ENCODE measurements at regions not wholly inside any gene's neighbourhood (a gene's known extent, or its start where the extent isn't known, plus 50 kb on each side); places are given as distances from the start of the nearest gene placed in this dataset.

DNA sequence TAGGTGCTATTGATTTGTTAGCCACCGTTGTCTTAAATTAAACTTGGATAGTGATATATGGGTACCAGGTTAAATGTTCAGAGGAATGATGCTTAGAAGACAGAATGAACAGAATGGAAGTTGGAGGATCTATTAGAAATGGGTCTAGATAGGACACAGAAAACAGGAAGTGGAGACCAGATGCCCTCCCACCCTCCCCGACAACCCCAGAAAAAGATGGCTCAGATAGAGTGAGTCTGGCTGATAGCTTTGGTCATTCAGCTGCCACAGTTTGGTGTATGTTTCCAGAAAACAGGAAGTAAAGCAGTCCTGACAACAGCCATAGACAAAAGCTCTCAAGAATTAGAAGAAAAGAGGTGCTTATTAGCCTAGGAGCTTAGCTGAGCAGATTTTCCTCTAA lies 71.5 kb upstream of the DSG1 start:
- ChIA-PET POLR2A (no interaction called here), CTCF (no interaction called here)
- Histone ChIP-seq H3K9me3 (no peaks in the 10 kb centered on the region), H2AFZ (ENCODE audit: low read depth) (no peak overlapping the region), H3K9ac (no peak overlapping the region), H3K36me3 (replicated peaks in 1 of 2; ENCODE audit: control insufficient read depth in 1 of 2, insufficient read depth in 2 of 2, low read length in 1 of 2) (no peaks in the 10 kb centered on the region), H3K4me1 (ENCODE audit: control insufficient read depth in 1 of 2, insufficient read depth in 2 of 2, low read depth in 1 of 2, low read length in 1 of 2) (no peaks in the 10 kb centered on the region), H3K79me2 (ENCODE audit: insufficient read depth) (no peaks in the 10 kb centered on the region), H3K9me2 (no peaks in the 10 kb centered on the region), H3K27ac (ENCODE audit: low read depth in 2 of 2, low read length in 1 of 2) (no peak overlapping the region), H3K27me3 (ENCODE audit: insufficient read depth) (peaks cover 7% of the 10 kb centered on the region; the same call in 1 of the 2 replicates), H4K20me1 (ENCODE audit: insufficient read depth) (no peaks in the 10 kb centered on the region), H3K4me2 (no peak overlapping the region), H3F3A (replicated peaks; ENCODE audit: insufficient read depth) (no peaks in the 10 kb centered on the region), H3K4me3 (ENCODE audit: low read depth in 2 of 2, low read length in 1 of 2) (no peak overlapping the region)
- TF ChIP-seq RCOR1 (IDR thresholded peaks at IDR 0.05; ENCODE audit: low read length) = no peak
- no peak for TF ChIP-seq RAD21 (IDR thresholded peaks at IDR 0.05; ENCODE audit: low read length)
- no peak for TF ChIP-seq CHD2 (IDR thresholded peaks at IDR 0.05; ENCODE audit: low read length, partially characterized antibody)
- TF ChIP-seq YY1 (IDR thresholded peaks at IDR 0.05; ENCODE audit: low read depth) = no peak
- TF ChIP-seq, protein P1, sequence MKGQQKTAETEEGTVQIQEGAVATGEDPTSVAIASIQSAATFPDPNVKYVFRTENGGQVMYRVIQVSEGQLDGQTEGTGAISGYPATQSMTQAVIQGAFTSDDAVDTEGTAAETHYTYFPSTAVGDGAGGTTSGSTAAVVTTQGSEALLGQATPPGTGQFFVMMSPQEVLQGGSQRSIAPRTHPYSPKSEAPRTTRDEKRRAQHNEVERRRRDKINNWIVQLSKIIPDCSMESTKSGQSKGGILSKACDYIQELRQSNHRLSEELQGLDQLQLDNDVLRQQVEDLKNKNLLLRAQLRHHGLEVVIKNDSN (IDR thresholded peaks at IDR 0.05; ENCODE audit: borderline replicate concordance, low read depth) = no peak
- no peak for TF ChIP-seq SIN3A (IDR thresholded peaks at IDR 0.05; ENCODE audit: borderline replicate concordance, low read depth, low read length)
- 7% methylated on average over 2 of the region's 2 CpGs for WGBS (ENCODE audit: low lambda C conversion rate)
- no peak for DNase-seq

DNA sequence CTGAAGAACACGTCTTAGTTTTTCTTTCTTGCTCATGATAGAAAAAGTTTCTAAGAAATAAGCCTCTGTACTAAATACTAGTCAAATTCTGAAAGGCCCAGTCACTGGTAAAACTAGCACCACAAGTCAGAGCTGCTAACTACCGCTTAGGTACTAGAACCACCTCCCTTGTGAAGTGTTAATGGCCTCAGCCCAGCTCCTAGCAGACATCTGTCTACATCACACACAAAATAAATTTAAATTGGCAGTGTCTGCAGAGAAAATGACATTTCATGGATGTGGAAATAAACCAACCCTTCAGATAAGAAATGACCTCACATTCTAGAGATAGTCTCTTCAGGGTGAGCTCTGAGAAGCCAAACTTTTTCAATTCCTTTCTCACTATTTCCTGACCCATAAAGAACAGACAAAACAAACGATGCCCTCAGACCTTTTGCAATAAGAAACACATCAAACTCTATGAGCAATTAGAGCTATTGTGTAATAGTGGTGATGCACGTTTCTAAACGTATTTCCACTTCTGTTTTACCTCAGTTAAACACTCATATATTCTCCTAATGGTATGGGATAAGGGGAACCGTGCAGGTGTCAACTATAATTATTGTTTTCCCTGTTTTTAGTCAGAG lies 70.3 kb upstream of the DSG1 start:
- POLR2A ChIA-PET = no interaction called here
- peaks cover 7% of the 10 kb centered on the region; the same call in 1 of the 2 replicates for H3K27me3 ChIP-seq (ENCODE audit: insufficient read depth)
- H3K9me3 ChIP-seq = no peaks in the 10 kb centered on the region
- H3K9me2 ChIP-seq = no peaks in the 10 kb centered on the region
- H3F3A ChIP-seq (replicated peaks; ENCODE audit: insufficient read depth) = no peaks in the 10 kb centered on the region
- H3K4me2 ChIP-seq = no peak overlapping the region
- H3K36me3 ChIP-seq (replicated peaks in 1 of 2; ENCODE audit: control insufficient read depth in 1 of 2, insufficient read depth in 2 of 2, low read length in 1 of 2) = no peaks in the 10 kb centered on the region
- CTCF ChIA-PET = no interaction called here
- 9% methylated on average over 6 of the region's 6 CpGs for WGBS (ENCODE audit: low lambda C conversion rate)
- TF ChIP-seq RFX5 (IDR thresholded peaks at IDR 0.05; ENCODE audit: low read length) (no peak), TCF12 (IDR thresholded peaks at IDR 0.05) (no peak), EZH2phosphoT487 (IDR thresholded peaks at IDR 0.05; ENCODE audit: borderline replicate concordance, low read depth) (no peak)
- H3K9ac ChIP-seq = no peak overlapping the region
- no peak overlapping the region for H3K27ac ChIP-seq (ENCODE audit: low read depth in 2 of 2, low read length in 1 of 2)
- H3K79me2 ChIP-seq (ENCODE audit: insufficient read depth) = no peaks in the 10 kb centered on the region
- no peaks in the 10 kb centered on the region for H4K20me1 ChIP-seq (ENCODE audit: insufficient read depth)
- DNase-seq = no peak
- H3K4me3 ChIP-seq (ENCODE audit: low read depth in 2 of 2, low read length in 1 of 2) = no peak overlapping the region
- no peaks in the 10 kb centered on the region for H3K4me1 ChIP-seq (ENCODE audit: control insufficient read depth in 1 of 2, insufficient read depth in 2 of 2, low read depth in 1 of 2, low read length in 1 of 2)
- no peak overlapping the region for H2AFZ ChIP-seq (ENCODE audit: low read depth)

GRCh38 chr18:31248783-31249521 lies 69.0 kb upstream of the DSG1 start:
- no peak overlapping the region for H3K4me3 ChIP-seq (ENCODE audit: low read depth in 2 of 2, low read length in 1 of 2)
- no peaks in the 10 kb centered on the region for H3K9me3 ChIP-seq
- peaks cover 2% of the 10 kb centered on the region; the same call in 1 of the 2 replicates for H3K27me3 ChIP-seq (ENCODE audit: insufficient read depth)
- TF ChIP-seq FOXJ3 (CRISPR knock-in tag; IDR thresholded peaks at IDR 0.05) = no peak
- H3K27ac ChIP-seq (ENCODE audit: low read depth in 2 of 2, low read length in 1 of 2) = no peak overlapping the region
- no peak overlapping the region for H3K4me2 ChIP-seq
- POLR2A ChIA-PET = no interaction called here
- WGBS (ENCODE audit: low lambda C conversion rate) = 2% methylated on average over 6 of the region's 6 CpGs
- H3K9ac ChIP-seq = no peak overlapping the region
- no peaks in the 10 kb centered on the region for H4K20me1 ChIP-seq (ENCODE audit: insufficient read depth)
- H3K36me3 ChIP-seq (replicated peaks in 1 of 2; ENCODE audit: control insufficient read depth in 1 of 2, insufficient read depth in 2 of 2, low read length in 1 of 2) = no peaks in the 10 kb centered on the region
- no peak for DNase-seq
- no peaks in the 10 kb centered on the region for H3K4me1 ChIP-seq (ENCODE audit: control insufficient read depth in 1 of 2, insufficient read depth in 2 of 2, low read depth in 1 of 2, low read length in 1 of 2)
- CTCF ChIA-PET = interaction anchor here (1.0 kb wide), 1 partner anchor 8 kb away, joined by 3 read pairs; no protein-coding TSS in a partner anchor
- no peaks in the 10 kb centered on the region for H3K79me2 ChIP-seq (ENCODE audit: insufficient read depth)
- H2AFZ ChIP-seq (ENCODE audit: low read depth) = no peak overlapping the region
- no peaks in the 10 kb centered on the region for H3F3A ChIP-seq (replicated peaks; ENCODE audit: insufficient read depth)
- no peaks in the 10 kb centered on the region for H3K9me2 ChIP-seq
